ENCODE measurements at regions not wholly inside any gene's neighbourhood (a gene's known extent, or its start where the extent isn't known, plus 50 kb on each side); places are given as distances from the start of the nearest gene placed in this dataset.

DNA sequence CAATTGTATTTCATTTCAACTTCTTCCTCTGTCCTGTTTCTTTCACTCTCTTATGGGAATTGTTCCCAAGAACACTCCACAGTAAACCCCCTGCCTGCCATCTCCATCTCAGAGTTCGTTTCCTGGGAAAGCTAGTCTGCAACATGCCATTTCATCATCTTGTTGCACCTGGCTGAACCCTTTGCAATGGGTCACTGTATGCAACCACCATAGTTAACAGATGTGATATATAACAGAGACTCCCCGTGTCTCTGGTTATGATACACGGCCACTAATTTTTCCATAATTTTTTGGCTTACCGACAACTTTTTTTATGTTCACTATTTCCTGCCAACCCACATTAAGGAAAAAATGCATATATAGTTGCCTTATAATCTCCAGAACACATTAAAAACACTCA, 95.5 kb downstream of the CHST2 start:
- TF ChIP-seq, protein P1, sequence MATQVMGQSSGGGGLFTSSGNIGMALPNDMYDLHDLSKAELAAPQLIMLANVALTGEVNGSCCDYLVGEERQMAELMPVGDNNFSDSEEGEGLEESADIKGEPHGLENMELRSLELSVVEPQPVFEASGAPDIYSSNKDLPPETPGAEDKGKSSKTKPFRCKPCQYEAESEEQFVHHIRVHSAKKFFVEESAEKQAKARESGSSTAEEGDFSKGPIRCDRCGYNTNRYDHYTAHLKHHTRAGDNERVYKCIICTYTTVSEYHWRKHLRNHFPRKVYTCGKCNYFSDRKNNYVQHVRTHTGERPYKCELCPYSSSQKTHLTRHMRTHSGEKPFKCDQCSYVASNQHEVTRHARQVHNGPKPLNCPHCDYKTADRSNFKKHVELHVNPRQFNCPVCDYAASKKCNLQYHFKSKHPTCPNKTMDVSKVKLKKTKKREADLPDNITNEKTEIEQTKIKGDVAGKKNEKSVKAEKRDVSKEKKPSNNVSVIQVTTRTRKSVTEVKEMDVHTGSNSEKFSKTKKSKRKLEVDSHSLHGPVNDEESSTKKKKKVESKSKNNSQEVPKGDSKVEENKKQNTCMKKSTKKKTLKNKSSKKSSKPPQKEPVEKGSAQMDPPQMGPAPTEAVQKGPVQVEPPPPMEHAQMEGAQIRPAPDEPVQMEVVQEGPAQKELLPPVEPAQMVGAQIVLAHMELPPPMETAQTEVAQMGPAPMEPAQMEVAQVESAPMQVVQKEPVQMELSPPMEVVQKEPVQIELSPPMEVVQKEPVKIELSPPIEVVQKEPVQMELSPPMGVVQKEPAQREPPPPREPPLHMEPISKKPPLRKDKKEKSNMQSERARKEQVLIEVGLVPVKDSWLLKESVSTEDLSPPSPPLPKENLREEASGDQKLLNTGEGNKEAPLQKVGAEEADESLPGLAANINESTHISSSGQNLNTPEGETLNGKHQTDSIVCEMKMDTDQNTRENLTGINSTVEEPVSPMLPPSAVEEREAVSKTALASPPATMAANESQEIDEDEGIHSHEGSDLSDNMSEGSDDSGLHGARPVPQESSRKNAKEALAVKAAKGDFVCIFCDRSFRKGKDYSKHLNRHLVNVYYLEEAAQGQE (IDR thresholded peaks at IDR 0.05; ENCODE audit: low read depth): no peak
- TF ChIP-seq, protein P2, sequence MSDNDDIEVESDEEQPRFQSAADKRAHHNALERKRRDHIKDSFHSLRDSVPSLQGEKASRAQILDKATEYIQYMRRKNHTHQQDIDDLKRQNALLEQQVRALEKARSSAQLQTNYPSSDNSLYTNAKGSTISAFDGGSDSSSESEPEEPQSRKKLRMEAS (IDR thresholded peaks at IDR 0.05): no peak
- TF ChIP-seq CEBPB (IDR thresholded peaks at IDR 0.05): no peak

All from Ishikawa (cell line).